ENCODE measurements at regions not wholly inside any gene's neighbourhood (a gene's known extent, or its start where the extent isn't known, plus 50 kb on each side); places are given as distances from the start of the nearest gene placed in this dataset.

DNA sequence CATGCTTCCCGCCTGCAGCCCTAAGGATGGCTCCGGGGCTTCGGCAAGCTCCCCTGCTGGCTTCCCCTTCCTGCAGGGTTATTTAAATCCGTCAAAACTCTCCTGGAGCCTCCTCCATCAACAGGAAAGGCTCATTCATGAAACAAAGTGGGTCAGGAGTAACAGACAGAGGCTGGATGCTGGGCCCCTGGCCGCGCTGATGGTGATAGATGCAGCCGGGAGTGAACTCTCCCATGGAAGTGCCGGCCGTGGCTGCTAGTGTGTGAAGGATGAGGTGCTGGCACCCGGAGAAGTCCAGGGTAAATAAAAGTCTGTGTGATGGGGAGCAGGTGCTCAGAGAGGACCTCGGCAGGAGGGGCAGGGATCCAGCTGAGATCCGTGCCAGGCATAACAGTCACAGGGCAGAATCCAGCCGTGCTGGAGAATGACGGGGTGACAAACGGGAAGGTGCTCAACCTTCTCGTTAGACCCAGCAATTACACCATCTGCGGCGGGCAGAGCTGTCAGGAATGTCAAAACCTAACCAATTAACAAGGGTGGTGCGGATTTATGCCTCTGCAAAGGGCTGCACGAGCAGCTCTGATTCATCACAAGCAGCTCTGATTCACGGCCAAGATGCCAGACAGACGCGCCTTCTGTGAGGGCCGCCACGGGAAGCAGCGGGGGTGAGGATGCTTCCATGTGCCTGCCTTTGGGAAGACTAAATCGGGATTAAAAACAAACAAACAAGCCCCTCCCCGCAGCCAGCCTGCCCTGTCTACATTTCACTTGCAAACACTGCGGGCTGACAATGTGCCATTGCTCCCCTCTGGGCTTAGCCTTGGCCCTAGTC is 55.6 kb downstream of the SYNE3 start:
- H4K20me1 ChIP-seq (ENCODE audit: control insufficient read depth, insufficient read depth): no peaks in the 10 kb centered on the region
- in situ Hi-C loops (cut with MboI): no loop called here
- no peaks in the 10 kb centered on the region for H3K79me2 ChIP-seq (ENCODE audit: control insufficient read depth, insufficient read depth, low read length)
- no peaks in the 10 kb centered on the region for H3K27me3 ChIP-seq (replicated peaks in 1 of 2; ENCODE audit: control insufficient read depth in 2 of 2, insufficient read depth in 2 of 2, low read length in 1 of 2)
- peaks cover 18 to 20% of the 10 kb centered on the region in 2 experiments; a peak in 3 of 4 replicates for H3K36me3 ChIP-seq (ENCODE audit: control insufficient read depth in 2 of 2, insufficient read depth in 2 of 2, low read length in 1 of 2)
- ChIA-PET SMC1A (ENCODE audit: uncharacterized antibody, unreplicated experiment) (interaction anchor here (1.3 kb wide), 1 partner anchor 66 kb away, joined by 4 read pairs; no protein-coding TSS in a partner anchor), CTCF (interaction anchor here (1.7 kb wide), 1 partner anchor 18 kb away, joined by 4 read pairs; no protein-coding TSS in a partner anchor), RAD21 (ENCODE audit: unreplicated experiment) (no interaction called here), POLR2A (interaction anchor here (0.9 kb wide), 1 partner anchor 10 kb away, joined by 4 read pairs; no protein-coding TSS in a partner anchor)
- H2AFZ ChIP-seq (ENCODE audit: control insufficient read depth, low read depth, low read length): no peak overlapping the region
- FAIRE-seq: no peak
- H3K4me3 ChIP-seq: no peak overlapping the region
- WGBS (ENCODE audit: insufficient coverage, insufficient replicate concordance, low lambda C conversion rate, missing lambda C conversion rate): 98% methylated on average over 29 of the region's 29 CpGs
- no peak overlapping the region for H3K9ac ChIP-seq (ENCODE audit: control insufficient read depth, insufficient read depth, low read length)
- ATAC-seq: no peak
- BruUV-seq (replicated peaks): no TSS peak
- H3K9me3 ChIP-seq (replicated peaks; ENCODE audit: control insufficient read depth, insufficient read depth, low read length): no peaks in the 10 kb centered on the region
- no peak overlapping the region for H3K4me2 ChIP-seq (ENCODE audit: control insufficient read depth, insufficient read depth)
- peaks cover 16% of the 10 kb centered on the region for H3K4me1 ChIP-seq (ENCODE audit: control insufficient read depth, insufficient read depth, low read length)
- DNase-seq (ENCODE audit: low read depth, low spot score): no peak
- no peak for TF ChIP-seq JUND (IDR thresholded peaks at IDR 0.05; ENCODE audit: low read depth, low read length)
- TF ChIP-seq RFX5 (IDR thresholded peaks at IDR 0.05; ENCODE audit: low read depth, low read length): no peak
- TF ChIP-seq, protein P1, sequence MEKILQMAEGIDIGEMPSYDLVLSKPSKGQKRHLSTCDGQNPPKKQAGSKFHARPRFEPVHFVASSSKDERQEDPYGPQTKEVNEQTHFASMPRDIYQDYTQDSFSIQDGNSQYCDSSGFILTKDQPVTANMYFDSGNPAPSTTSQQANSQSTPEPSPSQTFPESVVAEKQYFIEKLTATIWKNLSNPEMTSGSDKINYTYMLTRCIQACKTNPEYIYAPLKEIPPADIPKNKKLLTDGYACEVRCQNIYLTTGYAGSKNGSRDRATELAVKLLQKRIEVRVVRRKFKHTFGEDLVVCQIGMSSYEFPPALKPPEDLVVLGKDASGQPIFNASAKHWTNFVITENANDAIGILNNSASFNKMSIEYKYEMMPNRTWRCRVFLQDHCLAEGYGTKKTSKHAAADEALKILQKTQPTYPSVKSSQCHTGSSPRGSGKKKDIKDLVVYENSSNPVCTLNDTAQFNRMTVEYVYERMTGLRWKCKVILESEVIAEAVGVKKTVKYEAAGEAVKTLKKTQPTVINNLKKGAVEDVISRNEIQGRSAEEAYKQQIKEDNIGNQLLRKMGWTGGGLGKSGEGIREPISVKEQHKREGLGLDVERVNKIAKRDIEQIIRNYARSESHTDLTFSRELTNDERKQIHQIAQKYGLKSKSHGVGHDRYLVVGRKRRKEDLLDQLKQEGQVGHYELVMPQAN (conservative IDR thresholded peaks at IDR 0.05): no peak
- TF ChIP-seq, protein P2, sequence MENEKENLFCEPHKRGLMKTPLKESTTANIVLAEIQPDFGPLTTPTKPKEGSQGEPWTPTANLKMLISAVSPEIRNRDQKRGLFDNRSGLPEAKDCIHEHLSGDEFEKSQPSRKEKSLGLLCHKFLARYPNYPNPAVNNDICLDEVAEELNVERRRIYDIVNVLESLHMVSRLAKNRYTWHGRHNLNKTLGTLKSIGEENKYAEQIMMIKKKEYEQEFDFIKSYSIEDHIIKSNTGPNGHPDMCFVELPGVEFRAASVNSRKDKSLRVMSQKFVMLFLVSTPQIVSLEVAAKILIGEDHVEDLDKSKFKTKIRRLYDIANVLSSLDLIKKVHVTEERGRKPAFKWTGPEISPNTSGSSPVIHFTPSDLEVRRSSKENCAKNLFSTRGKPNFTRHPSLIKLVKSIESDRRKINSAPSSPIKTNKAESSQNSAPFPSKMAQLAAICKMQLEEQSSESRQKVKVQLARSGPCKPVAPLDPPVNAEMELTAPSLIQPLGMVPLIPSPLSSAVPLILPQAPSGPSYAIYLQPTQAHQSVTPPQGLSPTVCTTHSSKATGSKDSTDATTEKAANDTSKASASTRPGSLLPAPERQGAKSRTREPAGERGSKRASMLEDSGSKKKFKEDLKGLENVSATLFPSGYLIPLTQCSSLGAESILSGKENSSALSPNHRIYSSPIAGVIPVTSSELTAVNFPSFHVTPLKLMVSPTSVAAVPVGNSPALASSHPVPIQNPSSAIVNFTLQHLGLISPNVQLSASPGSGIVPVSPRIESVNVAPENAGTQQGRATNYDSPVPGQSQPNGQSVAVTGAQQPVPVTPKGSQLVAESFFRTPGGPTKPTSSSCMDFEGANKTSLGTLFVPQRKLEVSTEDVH (IDR thresholded peaks at IDR 0.05; ENCODE audit: low read depth, partially characterized antibody): no peak
- intact Hi-C loops (cut with micrococcal nuclease; ENCODE audit: unreplicated experiment): no loop called here
- no peak overlapping the region for H3K27ac ChIP-seq (ENCODE audit: control insufficient read depth, insufficient read depth)

All from GM12878 (cell line).